HL-60 (cell line): ENCODE measurements at regions not wholly inside any gene's neighbourhood (a gene's known extent, or its start where the extent isn't known, plus 50 kb on each side); places are given as distances from the start of the nearest gene placed in this dataset.

Experiments used
- DNase-seq, 2 experiments: peaks; one replicate each; pipeline ENCODE4 v3.0.0-alpha.2; 2010 to 2020; ENCODE audit warnings: low read depth in 1 of 2, low spot score in 1 of 2
- H3K27ac ChIP-seq: fragments of 250-450 bp; sonication (Bioruptor Pico); replicated peaks from 2 replicates; pipeline ENCODE4 v1.5.1; 2020; ENCODE audit warnings: mild to moderate bottlenecking, moderate library complexity
- H3K27me3 ChIP-seq: fragments of 250-450 bp; sonication (Bioruptor Pico); 2 replicates; pipeline ENCODE4 v1.5.1; 2021; ENCODE audit warnings: mild to moderate bottlenecking, moderate library complexity; ENCODE audit not compliant: insufficient read depth, poor library complexity, severe bottlenecking
- H3K4me3 ChIP-seq: replicated peaks from 2 replicates; pipeline ENCODE4 v1.5.1; 2011; ENCODE audit warnings: mild to moderate bottlenecking, control low read depth, low read length; ENCODE audit not compliant: insufficient read depth
- GABPA ChIP-seq: IDR thresholded peaks from 2 replicates; pipeline ENCODE4 v1.6.1; 2012; ENCODE audit warnings: low read depth
- POLR2AphosphoS5 ChIP-seq: IDR thresholded peaks from 2 replicates; pipeline ENCODE4 v1.6.1; 2012; ENCODE audit warnings: low read depth
- SPI1 ChIP-seq: IDR thresholded peaks from 2 replicates; pipeline ENCODE4 v1.6.1; 2012; ENCODE audit warnings: low read depth, mild to moderate bottlenecking, borderline replicate concordance
- TF ChIP-seq, protein P1 (sequence below): IDR thresholded peaks from 2 replicates; pipeline ENCODE4 v1.6.1; 2012; ENCODE audit warnings: low read depth; ENCODE audit not compliant: insufficient replicate concordance
- TF ChIP-seq, protein P2 (sequence below): IDR thresholded peaks from one replicate; pipeline ENCODE4 v1.5.1; 2011; ENCODE audit warnings: low read length, control low read depth, inconsistent platforms; ENCODE audit not compliant: insufficient read depth

DNA sequence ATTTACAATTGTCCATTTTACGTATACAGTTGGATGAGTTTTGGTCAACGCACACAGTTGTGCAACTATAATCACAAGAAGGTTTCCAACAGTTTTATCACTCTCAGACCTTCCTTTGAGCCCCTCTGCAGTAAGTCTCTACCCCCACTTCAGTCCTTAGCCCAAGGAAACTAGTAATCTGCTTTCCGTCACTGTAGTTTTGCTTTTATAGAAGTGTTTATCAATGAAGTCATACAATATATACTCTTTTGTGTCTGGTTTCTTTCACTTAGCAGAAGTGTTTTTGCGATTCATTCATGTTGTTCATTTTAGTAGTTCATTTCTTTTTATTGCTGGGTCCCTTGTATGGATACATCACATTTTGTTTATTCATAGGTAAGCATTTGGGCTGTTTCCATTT, 92.9 kb upstream of the PIP4K2A start:
- TF ChIP-seq GABPA (no peak), POLR2AphosphoS5 (no peak), SPI1 (no peak)
- TF ChIP-seq, protein P1, sequence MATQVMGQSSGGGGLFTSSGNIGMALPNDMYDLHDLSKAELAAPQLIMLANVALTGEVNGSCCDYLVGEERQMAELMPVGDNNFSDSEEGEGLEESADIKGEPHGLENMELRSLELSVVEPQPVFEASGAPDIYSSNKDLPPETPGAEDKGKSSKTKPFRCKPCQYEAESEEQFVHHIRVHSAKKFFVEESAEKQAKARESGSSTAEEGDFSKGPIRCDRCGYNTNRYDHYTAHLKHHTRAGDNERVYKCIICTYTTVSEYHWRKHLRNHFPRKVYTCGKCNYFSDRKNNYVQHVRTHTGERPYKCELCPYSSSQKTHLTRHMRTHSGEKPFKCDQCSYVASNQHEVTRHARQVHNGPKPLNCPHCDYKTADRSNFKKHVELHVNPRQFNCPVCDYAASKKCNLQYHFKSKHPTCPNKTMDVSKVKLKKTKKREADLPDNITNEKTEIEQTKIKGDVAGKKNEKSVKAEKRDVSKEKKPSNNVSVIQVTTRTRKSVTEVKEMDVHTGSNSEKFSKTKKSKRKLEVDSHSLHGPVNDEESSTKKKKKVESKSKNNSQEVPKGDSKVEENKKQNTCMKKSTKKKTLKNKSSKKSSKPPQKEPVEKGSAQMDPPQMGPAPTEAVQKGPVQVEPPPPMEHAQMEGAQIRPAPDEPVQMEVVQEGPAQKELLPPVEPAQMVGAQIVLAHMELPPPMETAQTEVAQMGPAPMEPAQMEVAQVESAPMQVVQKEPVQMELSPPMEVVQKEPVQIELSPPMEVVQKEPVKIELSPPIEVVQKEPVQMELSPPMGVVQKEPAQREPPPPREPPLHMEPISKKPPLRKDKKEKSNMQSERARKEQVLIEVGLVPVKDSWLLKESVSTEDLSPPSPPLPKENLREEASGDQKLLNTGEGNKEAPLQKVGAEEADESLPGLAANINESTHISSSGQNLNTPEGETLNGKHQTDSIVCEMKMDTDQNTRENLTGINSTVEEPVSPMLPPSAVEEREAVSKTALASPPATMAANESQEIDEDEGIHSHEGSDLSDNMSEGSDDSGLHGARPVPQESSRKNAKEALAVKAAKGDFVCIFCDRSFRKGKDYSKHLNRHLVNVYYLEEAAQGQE = no peak
- TF ChIP-seq, protein P2, sequence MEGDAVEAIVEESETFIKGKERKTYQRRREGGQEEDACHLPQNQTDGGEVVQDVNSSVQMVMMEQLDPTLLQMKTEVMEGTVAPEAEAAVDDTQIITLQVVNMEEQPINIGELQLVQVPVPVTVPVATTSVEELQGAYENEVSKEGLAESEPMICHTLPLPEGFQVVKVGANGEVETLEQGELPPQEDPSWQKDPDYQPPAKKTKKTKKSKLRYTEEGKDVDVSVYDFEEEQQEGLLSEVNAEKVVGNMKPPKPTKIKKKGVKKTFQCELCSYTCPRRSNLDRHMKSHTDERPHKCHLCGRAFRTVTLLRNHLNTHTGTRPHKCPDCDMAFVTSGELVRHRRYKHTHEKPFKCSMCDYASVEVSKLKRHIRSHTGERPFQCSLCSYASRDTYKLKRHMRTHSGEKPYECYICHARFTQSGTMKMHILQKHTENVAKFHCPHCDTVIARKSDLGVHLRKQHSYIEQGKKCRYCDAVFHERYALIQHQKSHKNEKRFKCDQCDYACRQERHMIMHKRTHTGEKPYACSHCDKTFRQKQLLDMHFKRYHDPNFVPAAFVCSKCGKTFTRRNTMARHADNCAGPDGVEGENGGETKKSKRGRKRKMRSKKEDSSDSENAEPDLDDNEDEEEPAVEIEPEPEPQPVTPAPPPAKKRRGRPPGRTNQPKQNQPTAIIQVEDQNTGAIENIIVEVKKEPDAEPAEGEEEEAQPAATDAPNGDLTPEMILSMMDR = no peak
- Histone ChIP-seq H3K27ac (no peak overlapping the region), H3K4me3 (no peak overlapping the region), H3K27me3 (no peaks in the 10 kb centered on the region)
- no peak for DNase-seq

DNA sequence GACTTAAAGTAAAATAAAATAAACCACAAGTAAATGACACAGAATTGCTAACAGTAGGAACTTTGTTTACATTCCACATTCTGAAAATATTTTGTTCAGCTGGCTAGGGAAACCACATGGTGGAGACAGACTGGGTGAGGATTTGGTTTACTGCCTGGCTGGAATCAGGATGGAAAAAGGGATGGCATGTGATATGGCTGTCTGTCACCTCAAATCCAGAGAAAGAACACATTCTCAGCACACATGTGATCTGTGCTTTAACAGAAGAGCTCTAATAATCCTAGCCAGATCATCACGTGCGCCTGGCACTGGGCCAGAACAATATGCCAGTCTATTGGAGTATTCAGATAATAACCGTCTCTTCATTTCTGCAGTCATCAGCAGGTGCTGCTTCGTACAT, 90.9 kb upstream of the PIP4K2A start:
- no peak for TF ChIP-seq POLR2AphosphoS5
- TF ChIP-seq, protein P1 = no peak
- TF ChIP-seq, protein P2 = no peak
- no peak for TF ChIP-seq GABPA
- Histone ChIP-seq H3K27me3 (no peaks in the 10 kb centered on the region), H3K27ac (no peak overlapping the region), H3K4me3 (no peak overlapping the region)
- DNase-seq = no peak

DNA sequence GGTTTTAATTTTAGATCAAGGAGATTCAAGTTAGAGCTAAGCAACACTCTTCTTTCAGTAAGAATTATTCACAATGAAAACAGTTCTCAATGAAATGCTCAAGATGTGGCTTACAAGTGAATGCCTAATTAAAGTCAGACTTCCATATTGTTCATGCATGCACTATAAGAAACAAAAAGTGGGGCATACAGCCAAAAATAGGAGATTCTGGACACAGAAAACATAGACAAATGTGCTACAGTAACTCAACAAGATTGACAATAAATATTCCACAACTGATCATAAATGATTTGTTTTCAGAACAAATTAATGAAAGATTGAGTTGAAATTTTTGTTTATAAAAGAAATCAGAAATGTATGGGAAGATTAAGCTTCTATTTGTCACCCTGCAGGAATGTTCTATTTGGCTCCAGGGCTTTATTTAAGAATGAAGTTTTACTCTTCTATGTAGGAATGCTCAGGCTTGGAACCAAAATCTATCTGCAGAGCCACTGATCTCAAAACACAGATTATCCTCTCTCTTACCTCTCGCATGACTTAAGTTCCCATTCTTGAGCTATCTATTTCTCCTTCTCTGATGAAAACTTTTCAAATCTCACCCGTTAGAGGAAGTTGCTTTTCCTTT, 89.0 kb upstream of the PIP4K2A start:
- Histone ChIP-seq H3K27ac (no peak overlapping the region), H3K4me3 (no peak overlapping the region), H3K27me3 (no peaks in the 10 kb centered on the region)
- DNase-seq = no peak
- TF ChIP-seq, protein P2 = no peak
- TF ChIP-seq, protein P1 = no peak
- TF ChIP-seq GABPA (no peak), POLR2AphosphoS5 (no peak), SPI1 (no peak)
